EH (cell line): ENCODE measurements at regions not wholly inside any gene's neighbourhood (a gene's known extent, or its start where the extent isn't known, plus 50 kb on each side); places are given as distances from the start of the nearest gene placed in this dataset.
"Not testable (repeated sequence)": the region's sequence is repeated elsewhere in the genome, so short reads cannot be mapped to it uniquely, and the experiment has no call there.

Source experiments
- DNase-seq: peaks from one replicate; pipeline ENCODE4 v3.0.0-alpha.2; 2015; ENCODE audit warnings: low read depth

DNA sequence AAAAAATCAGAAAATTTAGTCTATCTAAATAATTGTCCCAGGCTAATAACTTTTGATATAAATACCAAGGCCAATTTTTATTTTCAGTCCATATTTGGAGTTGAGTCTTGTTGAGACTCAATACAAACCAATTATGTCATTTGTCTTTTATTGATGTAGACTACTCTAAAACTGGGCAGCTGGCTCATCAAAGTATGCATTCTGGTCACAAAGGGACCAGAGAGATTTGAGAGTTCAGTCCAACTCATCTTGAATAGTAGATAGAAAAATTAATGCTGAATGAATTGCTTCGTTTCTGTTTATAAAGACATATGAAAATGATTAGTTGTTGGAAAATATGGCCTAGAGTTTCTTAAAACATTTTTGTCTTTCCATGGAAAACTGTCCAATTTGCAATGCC lies 412.5 kb upstream of the KLHL4 start:
- no peak for DNase-seq

DNA sequence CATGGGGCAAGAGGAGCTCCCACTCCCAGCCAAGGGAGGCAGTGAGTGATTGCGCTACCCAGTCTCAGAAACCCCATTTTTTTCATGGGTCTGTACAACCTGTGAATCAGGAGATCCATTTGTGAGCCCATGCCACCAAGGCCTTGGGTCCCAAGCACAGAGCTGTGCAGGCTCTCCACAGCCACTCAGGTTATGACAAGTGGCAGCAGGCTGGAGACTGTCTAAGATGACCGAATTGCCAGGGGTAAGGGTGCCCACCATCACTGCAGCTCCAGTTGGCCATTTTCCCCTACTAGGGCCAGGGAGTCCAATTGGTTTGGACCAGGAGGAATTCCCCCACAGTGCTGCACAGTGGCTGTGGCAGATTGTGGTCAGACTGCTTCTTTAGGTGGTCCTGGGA lies 407.5 kb upstream of the KLHL4 start:
- no peak for DNase-seq

DNA sequence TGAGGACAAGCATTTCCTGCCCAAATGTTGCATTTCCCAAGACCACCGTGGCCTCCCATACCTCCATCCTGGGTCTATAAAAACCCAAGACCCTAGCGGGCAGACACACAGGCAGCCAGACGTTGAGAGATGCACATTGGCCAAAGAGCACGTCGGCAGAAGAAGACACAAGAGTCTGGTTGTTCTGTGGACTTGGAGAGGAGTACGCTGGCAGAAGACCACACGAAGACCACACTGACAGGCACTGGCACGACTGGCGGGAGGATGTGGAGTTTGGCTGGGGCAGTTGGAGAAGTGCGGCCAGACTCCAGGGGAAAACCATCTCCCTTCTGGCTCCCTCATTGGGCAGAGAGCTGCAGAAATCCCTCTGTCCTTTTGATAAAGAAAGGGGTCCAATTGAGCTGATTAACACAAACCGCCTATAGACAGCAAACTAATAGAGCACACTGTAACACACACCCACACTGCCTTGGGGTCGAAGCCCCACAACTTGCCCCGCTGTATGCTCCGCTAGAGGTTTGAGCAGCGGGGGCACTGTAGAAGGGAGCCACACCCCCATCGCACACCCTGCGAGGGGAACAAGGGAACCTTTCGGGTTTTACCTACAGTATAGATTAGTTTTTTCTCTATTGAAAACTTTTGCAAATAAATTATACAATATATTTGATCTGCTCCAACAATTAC lies 376.7 kb upstream of the KLHL4 start:
- DNase-seq = no peak

DNA sequence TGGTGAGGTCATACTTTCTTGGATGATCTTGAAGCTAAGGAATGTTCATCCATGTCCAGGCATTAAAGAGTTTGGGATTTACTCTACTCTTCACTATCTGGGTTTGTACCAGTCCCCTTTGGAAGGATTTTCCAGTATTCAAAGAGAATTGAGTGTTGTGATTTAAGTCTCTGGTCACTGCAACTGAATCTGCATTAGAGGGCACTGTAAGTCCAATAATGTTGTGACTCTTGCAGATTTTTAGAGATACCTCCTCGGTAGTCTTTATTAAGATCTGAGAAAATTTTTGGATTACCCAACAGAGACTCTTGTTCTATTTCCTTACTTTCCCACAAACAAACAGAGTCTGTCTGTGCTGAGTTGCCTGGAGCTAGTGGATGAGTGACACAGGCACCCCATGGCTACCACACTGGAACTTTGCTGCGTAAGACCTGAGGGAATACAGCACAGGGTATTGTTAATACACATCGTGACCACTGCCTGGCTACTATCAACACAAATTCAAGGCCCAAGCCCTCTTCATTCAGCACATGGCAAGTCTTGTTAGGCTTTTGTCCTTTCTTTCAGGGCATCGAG lies 357.1 kb upstream of the KLHL4 start:
- DNase-seq = no peak

DNA sequence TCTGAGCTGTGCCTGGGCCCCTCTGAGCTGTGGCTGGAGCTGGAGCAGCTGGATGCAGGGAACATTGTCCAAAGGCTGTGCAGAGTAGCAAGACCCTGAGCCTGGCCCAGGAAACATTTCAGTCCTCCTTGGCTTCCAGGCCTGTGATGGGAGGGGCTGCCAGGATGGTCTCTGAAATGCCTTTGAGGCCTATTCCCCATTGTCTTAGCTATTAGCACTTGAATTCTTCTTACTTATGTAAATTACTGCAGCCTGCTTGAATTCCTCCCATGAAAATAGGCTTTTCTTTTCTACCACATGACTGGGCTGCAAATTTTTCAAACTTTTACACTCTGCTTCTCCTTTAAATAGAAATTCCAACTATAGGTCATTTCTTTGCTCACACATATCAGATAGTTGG lies 349.8 kb upstream of the KLHL4 start:
- no peak for DNase-seq

DNA sequence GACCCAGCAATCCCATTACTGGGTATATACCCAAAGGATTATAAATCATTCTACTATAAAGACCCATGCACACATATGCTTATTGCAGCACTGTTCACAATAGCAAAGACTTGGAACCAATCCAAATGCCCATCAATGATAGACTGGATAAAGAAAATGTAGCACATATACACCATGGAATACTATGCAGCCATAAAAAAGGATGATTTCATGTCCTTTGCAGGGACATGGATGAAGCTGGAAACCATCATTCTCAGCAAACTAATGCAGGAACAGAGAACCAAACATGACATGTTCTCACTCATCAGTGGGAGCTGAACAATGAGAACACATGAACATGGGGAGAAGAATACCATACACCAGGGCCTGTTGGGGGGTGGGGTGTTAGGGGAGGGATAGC lies 339.6 kb upstream of the KLHL4 start:
- DNase-seq = not testable (repeated sequence)
